Calu3 (cell line): ENCODE measurements at regions not wholly inside any gene's neighbourhood (a gene's known extent, or its start where the extent isn't known, plus 50 kb on each side); places are given as distances from the start of the nearest gene placed in this dataset.

ENCODE experiments used
- BruUV-seq: library from RNA; stranded (reverse); fragments of 400-500 nt; replicated peaks from 2 replicates; lab custom pipeline; 2021; lab: Mats Ljungman, UMichigan
- CTCF ChIA-PET: fragments of 300-600 bp; sonication (Branson Sonifier 250); formaldehyde crosslinking; loops from one replicate; lab custom pipeline; 2022; ENCODE audit warnings: antibody characterized with exemption; lab: Charles Lee
- DNase-seq: peaks from one replicate; pipeline ENCODE4 v3.0.0; 2022
- H3K27ac Mint-ChIP-seq: one replicate; pipeline ENCODE4 v1.8.0; 2022; ENCODE audit warnings: mixed read lengths; ENCODE audit not compliant: unreplicated experiment
- H3K27me3 Mint-ChIP-seq: one replicate; pipeline ENCODE4 v1.8.0; 2022; ENCODE audit warnings: mixed read lengths; ENCODE audit not compliant: unreplicated experiment
- H3K36me3 Mint-ChIP-seq: one replicate; pipeline ENCODE4 v1.8.0; 2022; ENCODE audit warnings: mild to moderate bottlenecking, moderate library complexity, mixed read lengths; ENCODE audit not compliant: insufficient read depth, unreplicated experiment
- H3K4me1 Mint-ChIP-seq: one replicate; pipeline ENCODE4 v1.8.0; 2022; ENCODE audit warnings: mild to moderate bottlenecking, low read depth, mixed read lengths; ENCODE audit not compliant: unreplicated experiment
- H3K4me3 Mint-ChIP-seq: one replicate; pipeline ENCODE4 v1.8.0; 2022; ENCODE audit warnings: mild to moderate bottlenecking, low read depth, moderate library complexity, mixed read lengths; ENCODE audit not compliant: unreplicated experiment
- H3K9me3 Mint-ChIP-seq: one replicate; pipeline ENCODE4 v1.8.0; 2022; ENCODE audit warnings: low read depth, mixed read lengths; ENCODE audit not compliant: unreplicated experiment
- CTCF ChIP-seq: fragments of 200-600 bp; IDR thresholded peaks from one replicate; pipeline ENCODE4 v1.8.0; 2022; ENCODE audit warnings: antibody characterized with exemption; ENCODE audit not compliant: unreplicated experiment
- intact Hi-C: fragments of 100-400 bp; cut with micrococcal nuclease; formaldehyde crosslinking; loops from one replicate; pipeline ENCODE4 v1.10.0; 2022; ENCODE audit not compliant: unreplicated experiment

- H3K9me3 Mint-ChIP-seq = peaks cover 3% of the 10 kb centered on the region
- H3K27me3 Mint-ChIP-seq = no peaks in the 10 kb centered on the region
- CTCF ChIA-PET = no interaction called here
- no TSS peak for BruUV-seq
- no peak overlapping the region for H3K4me3 Mint-ChIP-seq
- H3K27ac Mint-ChIP-seq = no peak overlapping the region
- DNase-seq = no peak
- intact Hi-C loops = no loop called here
- TF ChIP-seq CTCF = no peak
- no peaks in the 10 kb centered on the region for H3K36me3 Mint-ChIP-seq
- H3K4me1 Mint-ChIP-seq = peaks cover 20% of the 10 kb centered on the region
Measured at GRCh38 chr3:80230962-80231361, 463.2 kb upstream of the ROBO1 start.

DNA sequence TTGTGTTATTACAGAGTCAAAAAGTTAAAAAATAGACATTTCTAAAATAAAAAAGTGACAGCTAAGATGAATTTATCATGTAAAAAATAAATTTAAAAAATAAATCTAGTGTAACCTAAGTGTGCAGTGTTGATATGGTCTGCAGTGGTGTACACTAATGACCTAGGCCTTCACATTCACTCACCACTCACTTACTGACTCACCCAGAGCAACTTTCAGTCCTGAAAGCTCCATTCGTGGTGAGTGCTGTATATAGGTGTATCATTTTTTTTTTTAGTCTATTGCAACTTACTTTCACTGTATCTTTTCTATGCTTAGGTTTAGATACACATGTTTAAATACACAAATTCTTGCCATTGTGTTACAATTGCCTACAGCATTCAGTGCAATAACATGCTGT, 459.4 kb upstream of the ROBO1 start:
- BruUV-seq = no TSS peak
- intact Hi-C loops = no loop called here
- CTCF ChIA-PET = interaction anchor here (0.5 kb wide), 1 partner anchor 696 kb away, joined by 3 read pairs; no protein-coding TSS in a partner anchor
- Mint-ChIP-seq H3K4me3 (no peak overlapping the region), H3K36me3 (no peaks in the 10 kb centered on the region), H3K27me3 (no peaks in the 10 kb centered on the region), H3K9me3 (peaks cover 3% of the 10 kb centered on the region), H3K27ac (no peak overlapping the region), H3K4me1 (no peaks in the 10 kb centered on the region)
- no peak for DNase-seq
- TF ChIP-seq CTCF = no peak

- Mint-ChIP-seq H3K9me3 (no peaks in the 10 kb centered on the region), H3K4me1 (peaks cover 9% of the 10 kb centered on the region), H3K27ac (no peak overlapping the region), H3K27me3 (no peaks in the 10 kb centered on the region), H3K36me3 (no peaks in the 10 kb centered on the region), H3K4me3 (no peak overlapping the region)
- intact Hi-C loops = no loop called here
- DNase-seq = no peak
- CTCF ChIA-PET = no interaction called here
- no TSS peak for BruUV-seq
- TF ChIP-seq CTCF = no peak
Measured at GRCh38 chr3:80215191-80215590, 447.4 kb upstream of the ROBO1 start.

GRCh38 chr3:80213086-80213485, 445.3 kb upstream of the ROBO1 start:
- no peak overlapping the region for H3K4me3 Mint-ChIP-seq
- no peaks in the 10 kb centered on the region for H3K9me3 Mint-ChIP-seq
- no peak for DNase-seq
- no TSS peak for BruUV-seq
- TF ChIP-seq CTCF = no peak
- H3K27ac Mint-ChIP-seq = no peak overlapping the region
- intact Hi-C loops = no loop called here
- H3K4me1 Mint-ChIP-seq = peaks cover 9% of the 10 kb centered on the region
- no peaks in the 10 kb centered on the region for H3K36me3 Mint-ChIP-seq
- H3K27me3 Mint-ChIP-seq = no peaks in the 10 kb centered on the region
- CTCF ChIA-PET = no interaction called here
